DMS114 treated with DMSO at 0.1 percent for 48 hours (cell line): ENCODE measurements at regions not wholly inside any gene's neighbourhood (a gene's known extent, or its start where the extent isn't known, plus 50 kb on each side); places are given as distances from the start of the nearest gene placed in this dataset.
"Not testable (repeated sequence)": the region's sequence is repeated elsewhere in the genome, so short reads cannot be mapped to it uniquely, and the experiment has no call there.

Source experiments
- DNase-seq: peaks from one replicate; lab custom pipeline; 2025; ENCODE audit not compliant: unreplicated experiment; lab: John Stamatoyannopoulos, UW

- DNase-seq = not testable (repeated sequence)
These were observed 53.6 kb upstream of the ROPN1B start for GRCh38 chr3:125915437-125915787.

- peak; percentile 97 for DNase-seq
These were observed 53.1 kb upstream of the ROPN1B start for GRCh38 chr3:125915792-125916375.

GRCh38 chr3:125916376-125916978 lies 52.5 kb upstream of the ROPN1B start:
- peak; percentile 82 for DNase-seq

GRCh38 chr3:125917020-125917549 lies 51.9 kb upstream of the ROPN1B start:
- DNase-seq = not testable (repeated sequence)

GRCh38 chr3:125918024-125918423 lies 51.0 kb upstream of the ROPN1B start:
- not testable (repeated sequence) for DNase-seq

GRCh38 chr3:125918451-125918850 lies 50.5 kb upstream of the ROPN1B start:
- not testable (repeated sequence) for DNase-seq

- not testable (repeated sequence) for DNase-seq
These were observed 50.1 kb upstream of the ROPN1B start for GRCh38 chr3:125918866-125919265.
